GM23338 (cell line): ENCODE measurements at regions not wholly inside any gene's neighbourhood (a gene's known extent, or its start where the extent isn't known, plus 50 kb on each side); places are given as distances from the start of the nearest gene placed in this dataset.

Source experiments
- ATAC-seq: fragments of 200-7000 bp; cut with Tn5 transposase; 3 replicates; pipeline ENCODE4 v1.9.1; 2020
- DNase-seq: peaks from one replicate; pipeline ENCODE4 v3.0.0-alpha.2; 2015; ENCODE audit warnings: low spot score
- H2AFZ ChIP-seq: fragments of 200-600 bp; sonication (generic); 2 replicates; pipeline ENCODE4 v1.8.0; 2016; ENCODE audit warnings: antibody characterized with exemption, mild to moderate bottlenecking, moderate library complexity
- H3F3A ChIP-seq: fragments of 200-600 bp; sonication (generic); replicated peaks from 2 replicates; pipeline ENCODE4 v1.8.0; 2017; ENCODE audit warnings: antibody characterized with exemption, mixed run types, low read depth
- H3K27ac ChIP-seq: fragments of 200-600 bp; sonication (generic); 2 replicates; pipeline ENCODE4 v1.6.1; 2016; ENCODE audit warnings: low read depth
- H3K27me3 ChIP-seq: fragments of 200-600 bp; sonication (generic); 2 replicates; pipeline ENCODE4 v1.8.0; 2016; ENCODE audit warnings: mild to moderate bottlenecking, mixed run types, moderate library complexity; ENCODE audit not compliant: insufficient read depth
- H3K36me3 ChIP-seq: fragments of 200-600 bp; sonication (generic); 2 replicates; pipeline ENCODE4 v1.8.0; 2016; ENCODE audit warnings: mild to moderate bottlenecking; ENCODE audit not compliant: insufficient read depth
- H3K4me1 ChIP-seq: fragments of 200-600 bp; sonication (generic); 2 replicates; pipeline ENCODE4 v1.8.0; 2016; ENCODE audit warnings: mild to moderate bottlenecking, moderate library complexity; ENCODE audit not compliant: insufficient read depth
- H3K4me2 ChIP-seq: fragments of 200-600 bp; sonication (generic); 2 replicates; pipeline ENCODE4 v1.7.1; 2017; ENCODE audit warnings: mixed run types
- H3K4me3 ChIP-seq: fragments of 200-600 bp; sonication (generic); 2 replicates; pipeline ENCODE4 v1.6.1; 2016; ENCODE audit warnings: mixed run types
- H3K79me2 ChIP-seq: fragments of 200-600 bp; sonication (generic); replicated peaks from 2 replicates; pipeline ENCODE4 v1.8.0; 2017; ENCODE audit warnings: mild to moderate bottlenecking; ENCODE audit not compliant: insufficient read depth
- H3K9me2 ChIP-seq: fragments of 200-600 bp; sonication (generic); 2 replicates; pipeline ENCODE4 v1.8.0; 2017; ENCODE audit not compliant: insufficient read depth
- H4K20me1 ChIP-seq: fragments of 200-600 bp; sonication (generic); replicated peaks from 2 replicates; pipeline ENCODE4 v1.8.0; 2017; ENCODE audit warnings: mild to moderate bottlenecking; ENCODE audit not compliant: insufficient read depth
- H3K27ac Mint-ChIP-seq: 2 replicates; pipeline ENCODE4 v1.8.0; 2020; ENCODE audit warnings: inconsistent platforms, mild to moderate bottlenecking, moderate library complexity, mixed read lengths
- H3K27me3 Mint-ChIP-seq: 3 replicates; pipeline ENCODE4 v1.8.0; 2022; ENCODE audit warnings: low read depth, mild to moderate bottlenecking, moderate library complexity, mixed read lengths, inconsistent platforms; ENCODE audit not compliant: insufficient read depth, poor library complexity
- H3K36me3 Mint-ChIP-seq: 3 replicates; pipeline ENCODE4 v1.8.0; 2021; ENCODE audit warnings: low read depth, mild to moderate bottlenecking, inconsistent platforms, moderate library complexity, mixed read lengths
- H3K4me1 Mint-ChIP-seq: 3 replicates; pipeline ENCODE4 v1.8.0; 2020; ENCODE audit warnings: mild to moderate bottlenecking, inconsistent platforms, mixed read lengths
- H3K4me3 Mint-ChIP-seq: 3 replicates; pipeline ENCODE4 v1.8.0; 2021; ENCODE audit warnings: moderate library complexity, mild to moderate bottlenecking, inconsistent platforms, mixed read lengths
- H3K9me3 Mint-ChIP-seq: 3 replicates; pipeline ENCODE4 v1.8.0; 2020; ENCODE audit warnings: moderate library complexity, mild to moderate bottlenecking, inconsistent platforms, mixed read lengths
- CREB1 ChIP-seq: fragments of 250-450 bp; sonication (Bioruptor Pico); IDR thresholded peaks from 2 replicates; pipeline ENCODE4 v1.5.0; 2020; ENCODE audit warnings: low read depth, mild to moderate bottlenecking, moderate library complexity
- EZH2 ChIP-seq: fragments of 200-600 bp; sonication (generic); IDR thresholded peaks from one replicate; pipeline ENCODE4 v1.8.0; 2017; ENCODE audit warnings: antibody characterized with exemption, mild to moderate bottlenecking, low read depth; ENCODE audit not compliant: unreplicated experiment
- EZH2phosphoT487 ChIP-seq: fragments of 200-600 bp; sonication (generic); IDR thresholded peaks from one replicate; pipeline ENCODE4 v1.8.1; 2018; ENCODE audit warnings: antibody characterized with exemption; ENCODE audit not compliant: unreplicated experiment
- JUNB ChIP-seq: IDR thresholded peaks from one replicate; pipeline ENCODE4 v1.6.1; 2016; ENCODE audit warnings: antibody characterized with exemption; ENCODE audit not compliant: unreplicated experiment
- NANOG ChIP-seq: IDR thresholded peaks from 2 replicates; pipeline ENCODE4 v1.6.1; 2016; ENCODE audit warnings: antibody characterized with exemption, borderline replicate concordance
- POLR2AphosphoS5 ChIP-seq: IDR thresholded peaks from 2 replicates; pipeline ENCODE4 v1.6.1; 2016; ENCODE audit warnings: antibody characterized with exemption, low read depth
- STAT1 ChIP-seq: IDR thresholded peaks from one replicate; pipeline ENCODE4 v1.6.1; 2016; ENCODE audit warnings: antibody characterized with exemption; ENCODE audit not compliant: unreplicated experiment
- ZNF114 ChIP-seq: fragments of 250-450 bp; sonication (Bioruptor Pico); IDR thresholded peaks from 2 replicates; pipeline ENCODE4 v1.5.0; 2020; ENCODE audit warnings: mild to moderate bottlenecking, moderate library complexity
- ZNF331 ChIP-seq: fragments of 250-450 bp; sonication (Bioruptor Pico); IDR thresholded peaks from 2 replicates; pipeline ENCODE4 v1.5.0; 2020; ENCODE audit warnings: low read depth, mild to moderate bottlenecking, moderate library complexity
- TF ChIP-seq, protein P1 (sequence below): IDR thresholded peaks from one replicate; pipeline ENCODE4 v1.6.1; 2018; ENCODE audit warnings: antibody characterized with exemption; ENCODE audit not compliant: unreplicated experiment
- TF ChIP-seq, protein P2 (sequence below), 2 experiments: fragments of 200-600 bp in 1 of 2; sonication (generic) in 1 of 2; conservative IDR thresholded peaks; 2 replicates each; pipeline versions ENCODE4 v1.5.1 to v1.6.1; 2016 to 2017; ENCODE audit warnings: antibody characterized with exemption in 2 of 2, low read depth in 2 of 2, mild to moderate bottlenecking in 2 of 2, moderate library complexity in 1 of 2
- TF ChIP-seq, protein P3 (sequence below): IDR thresholded peaks from 2 replicates; pipeline ENCODE4 v1.6.1; 2016; ENCODE audit warnings: antibody characterized with exemption
- TF ChIP-seq, protein P4 (sequence below): fragments of 250-450 bp; sonication (Bioruptor Pico); IDR thresholded peaks from 2 replicates; pipeline ENCODE4 v1.5.0; 2020; ENCODE audit warnings: mild to moderate bottlenecking, moderate library complexity

DNA sequence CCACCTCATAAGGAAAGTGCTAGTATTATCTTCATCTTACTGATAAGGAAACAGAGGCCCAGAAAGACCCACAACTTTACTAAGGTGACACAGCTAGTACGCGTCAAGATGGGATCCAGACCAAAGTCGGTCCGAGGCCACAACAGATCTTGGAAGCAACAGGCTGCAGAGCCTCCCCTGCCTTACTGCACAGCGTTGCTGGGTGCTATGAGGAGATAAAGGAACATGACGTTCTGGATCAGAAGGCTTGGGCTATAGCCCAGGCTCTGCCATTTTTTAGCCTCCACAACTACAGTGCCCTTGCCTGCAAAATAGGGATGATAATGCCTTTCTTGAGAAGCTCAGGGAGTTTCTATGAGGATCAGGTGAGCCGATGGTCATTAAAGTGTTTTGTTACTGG, 144.1 kb downstream of the NMUR2 start:
- Mint-ChIP-seq H3K9me3 (no peaks in the 10 kb centered on the region), H3K27me3 (peaks cover 18% of the 10 kb centered on the region), H3K27ac (no peak overlapping the region), H3K4me3 (no peak overlapping the region), H3K36me3 (no peaks in the 10 kb centered on the region), H3K4me1 (peaks cover 17% of the 10 kb centered on the region)
- no peak overlapping the region for H3K4me3 ChIP-seq
- TF ChIP-seq JUNB (no peak), CREB1 (CRISPR knock-in tag) (no peak), EZH2 (no peak), ZNF331 (no peak), EZH2phosphoT487 (no peak), ZNF114 (CRISPR knock-in tag) (no peak), STAT1 (no peak), NANOG (no peak), POLR2AphosphoS5 (no peak)
- TF ChIP-seq, protein P1, sequence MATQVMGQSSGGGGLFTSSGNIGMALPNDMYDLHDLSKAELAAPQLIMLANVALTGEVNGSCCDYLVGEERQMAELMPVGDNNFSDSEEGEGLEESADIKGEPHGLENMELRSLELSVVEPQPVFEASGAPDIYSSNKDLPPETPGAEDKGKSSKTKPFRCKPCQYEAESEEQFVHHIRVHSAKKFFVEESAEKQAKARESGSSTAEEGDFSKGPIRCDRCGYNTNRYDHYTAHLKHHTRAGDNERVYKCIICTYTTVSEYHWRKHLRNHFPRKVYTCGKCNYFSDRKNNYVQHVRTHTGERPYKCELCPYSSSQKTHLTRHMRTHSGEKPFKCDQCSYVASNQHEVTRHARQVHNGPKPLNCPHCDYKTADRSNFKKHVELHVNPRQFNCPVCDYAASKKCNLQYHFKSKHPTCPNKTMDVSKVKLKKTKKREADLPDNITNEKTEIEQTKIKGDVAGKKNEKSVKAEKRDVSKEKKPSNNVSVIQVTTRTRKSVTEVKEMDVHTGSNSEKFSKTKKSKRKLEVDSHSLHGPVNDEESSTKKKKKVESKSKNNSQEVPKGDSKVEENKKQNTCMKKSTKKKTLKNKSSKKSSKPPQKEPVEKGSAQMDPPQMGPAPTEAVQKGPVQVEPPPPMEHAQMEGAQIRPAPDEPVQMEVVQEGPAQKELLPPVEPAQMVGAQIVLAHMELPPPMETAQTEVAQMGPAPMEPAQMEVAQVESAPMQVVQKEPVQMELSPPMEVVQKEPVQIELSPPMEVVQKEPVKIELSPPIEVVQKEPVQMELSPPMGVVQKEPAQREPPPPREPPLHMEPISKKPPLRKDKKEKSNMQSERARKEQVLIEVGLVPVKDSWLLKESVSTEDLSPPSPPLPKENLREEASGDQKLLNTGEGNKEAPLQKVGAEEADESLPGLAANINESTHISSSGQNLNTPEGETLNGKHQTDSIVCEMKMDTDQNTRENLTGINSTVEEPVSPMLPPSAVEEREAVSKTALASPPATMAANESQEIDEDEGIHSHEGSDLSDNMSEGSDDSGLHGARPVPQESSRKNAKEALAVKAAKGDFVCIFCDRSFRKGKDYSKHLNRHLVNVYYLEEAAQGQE: no peak
- TF ChIP-seq, protein P2, sequence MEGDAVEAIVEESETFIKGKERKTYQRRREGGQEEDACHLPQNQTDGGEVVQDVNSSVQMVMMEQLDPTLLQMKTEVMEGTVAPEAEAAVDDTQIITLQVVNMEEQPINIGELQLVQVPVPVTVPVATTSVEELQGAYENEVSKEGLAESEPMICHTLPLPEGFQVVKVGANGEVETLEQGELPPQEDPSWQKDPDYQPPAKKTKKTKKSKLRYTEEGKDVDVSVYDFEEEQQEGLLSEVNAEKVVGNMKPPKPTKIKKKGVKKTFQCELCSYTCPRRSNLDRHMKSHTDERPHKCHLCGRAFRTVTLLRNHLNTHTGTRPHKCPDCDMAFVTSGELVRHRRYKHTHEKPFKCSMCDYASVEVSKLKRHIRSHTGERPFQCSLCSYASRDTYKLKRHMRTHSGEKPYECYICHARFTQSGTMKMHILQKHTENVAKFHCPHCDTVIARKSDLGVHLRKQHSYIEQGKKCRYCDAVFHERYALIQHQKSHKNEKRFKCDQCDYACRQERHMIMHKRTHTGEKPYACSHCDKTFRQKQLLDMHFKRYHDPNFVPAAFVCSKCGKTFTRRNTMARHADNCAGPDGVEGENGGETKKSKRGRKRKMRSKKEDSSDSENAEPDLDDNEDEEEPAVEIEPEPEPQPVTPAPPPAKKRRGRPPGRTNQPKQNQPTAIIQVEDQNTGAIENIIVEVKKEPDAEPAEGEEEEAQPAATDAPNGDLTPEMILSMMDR (conservative IDR thresholded peaks at IDR 0.05; ENCODE audit: low read depth in 2 of 2): no peak
- TF ChIP-seq, protein P3, sequence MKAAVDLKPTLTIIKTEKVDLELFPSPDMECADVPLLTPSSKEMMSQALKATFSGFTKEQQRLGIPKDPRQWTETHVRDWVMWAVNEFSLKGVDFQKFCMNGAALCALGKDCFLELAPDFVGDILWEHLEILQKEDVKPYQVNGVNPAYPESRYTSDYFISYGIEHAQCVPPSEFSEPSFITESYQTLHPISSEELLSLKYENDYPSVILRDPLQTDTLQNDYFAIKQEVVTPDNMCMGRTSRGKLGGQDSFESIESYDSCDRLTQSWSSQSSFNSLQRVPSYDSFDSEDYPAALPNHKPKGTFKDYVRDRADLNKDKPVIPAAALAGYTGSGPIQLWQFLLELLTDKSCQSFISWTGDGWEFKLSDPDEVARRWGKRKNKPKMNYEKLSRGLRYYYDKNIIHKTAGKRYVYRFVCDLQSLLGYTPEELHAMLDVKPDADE: no peak
- TF ChIP-seq, protein P4, sequence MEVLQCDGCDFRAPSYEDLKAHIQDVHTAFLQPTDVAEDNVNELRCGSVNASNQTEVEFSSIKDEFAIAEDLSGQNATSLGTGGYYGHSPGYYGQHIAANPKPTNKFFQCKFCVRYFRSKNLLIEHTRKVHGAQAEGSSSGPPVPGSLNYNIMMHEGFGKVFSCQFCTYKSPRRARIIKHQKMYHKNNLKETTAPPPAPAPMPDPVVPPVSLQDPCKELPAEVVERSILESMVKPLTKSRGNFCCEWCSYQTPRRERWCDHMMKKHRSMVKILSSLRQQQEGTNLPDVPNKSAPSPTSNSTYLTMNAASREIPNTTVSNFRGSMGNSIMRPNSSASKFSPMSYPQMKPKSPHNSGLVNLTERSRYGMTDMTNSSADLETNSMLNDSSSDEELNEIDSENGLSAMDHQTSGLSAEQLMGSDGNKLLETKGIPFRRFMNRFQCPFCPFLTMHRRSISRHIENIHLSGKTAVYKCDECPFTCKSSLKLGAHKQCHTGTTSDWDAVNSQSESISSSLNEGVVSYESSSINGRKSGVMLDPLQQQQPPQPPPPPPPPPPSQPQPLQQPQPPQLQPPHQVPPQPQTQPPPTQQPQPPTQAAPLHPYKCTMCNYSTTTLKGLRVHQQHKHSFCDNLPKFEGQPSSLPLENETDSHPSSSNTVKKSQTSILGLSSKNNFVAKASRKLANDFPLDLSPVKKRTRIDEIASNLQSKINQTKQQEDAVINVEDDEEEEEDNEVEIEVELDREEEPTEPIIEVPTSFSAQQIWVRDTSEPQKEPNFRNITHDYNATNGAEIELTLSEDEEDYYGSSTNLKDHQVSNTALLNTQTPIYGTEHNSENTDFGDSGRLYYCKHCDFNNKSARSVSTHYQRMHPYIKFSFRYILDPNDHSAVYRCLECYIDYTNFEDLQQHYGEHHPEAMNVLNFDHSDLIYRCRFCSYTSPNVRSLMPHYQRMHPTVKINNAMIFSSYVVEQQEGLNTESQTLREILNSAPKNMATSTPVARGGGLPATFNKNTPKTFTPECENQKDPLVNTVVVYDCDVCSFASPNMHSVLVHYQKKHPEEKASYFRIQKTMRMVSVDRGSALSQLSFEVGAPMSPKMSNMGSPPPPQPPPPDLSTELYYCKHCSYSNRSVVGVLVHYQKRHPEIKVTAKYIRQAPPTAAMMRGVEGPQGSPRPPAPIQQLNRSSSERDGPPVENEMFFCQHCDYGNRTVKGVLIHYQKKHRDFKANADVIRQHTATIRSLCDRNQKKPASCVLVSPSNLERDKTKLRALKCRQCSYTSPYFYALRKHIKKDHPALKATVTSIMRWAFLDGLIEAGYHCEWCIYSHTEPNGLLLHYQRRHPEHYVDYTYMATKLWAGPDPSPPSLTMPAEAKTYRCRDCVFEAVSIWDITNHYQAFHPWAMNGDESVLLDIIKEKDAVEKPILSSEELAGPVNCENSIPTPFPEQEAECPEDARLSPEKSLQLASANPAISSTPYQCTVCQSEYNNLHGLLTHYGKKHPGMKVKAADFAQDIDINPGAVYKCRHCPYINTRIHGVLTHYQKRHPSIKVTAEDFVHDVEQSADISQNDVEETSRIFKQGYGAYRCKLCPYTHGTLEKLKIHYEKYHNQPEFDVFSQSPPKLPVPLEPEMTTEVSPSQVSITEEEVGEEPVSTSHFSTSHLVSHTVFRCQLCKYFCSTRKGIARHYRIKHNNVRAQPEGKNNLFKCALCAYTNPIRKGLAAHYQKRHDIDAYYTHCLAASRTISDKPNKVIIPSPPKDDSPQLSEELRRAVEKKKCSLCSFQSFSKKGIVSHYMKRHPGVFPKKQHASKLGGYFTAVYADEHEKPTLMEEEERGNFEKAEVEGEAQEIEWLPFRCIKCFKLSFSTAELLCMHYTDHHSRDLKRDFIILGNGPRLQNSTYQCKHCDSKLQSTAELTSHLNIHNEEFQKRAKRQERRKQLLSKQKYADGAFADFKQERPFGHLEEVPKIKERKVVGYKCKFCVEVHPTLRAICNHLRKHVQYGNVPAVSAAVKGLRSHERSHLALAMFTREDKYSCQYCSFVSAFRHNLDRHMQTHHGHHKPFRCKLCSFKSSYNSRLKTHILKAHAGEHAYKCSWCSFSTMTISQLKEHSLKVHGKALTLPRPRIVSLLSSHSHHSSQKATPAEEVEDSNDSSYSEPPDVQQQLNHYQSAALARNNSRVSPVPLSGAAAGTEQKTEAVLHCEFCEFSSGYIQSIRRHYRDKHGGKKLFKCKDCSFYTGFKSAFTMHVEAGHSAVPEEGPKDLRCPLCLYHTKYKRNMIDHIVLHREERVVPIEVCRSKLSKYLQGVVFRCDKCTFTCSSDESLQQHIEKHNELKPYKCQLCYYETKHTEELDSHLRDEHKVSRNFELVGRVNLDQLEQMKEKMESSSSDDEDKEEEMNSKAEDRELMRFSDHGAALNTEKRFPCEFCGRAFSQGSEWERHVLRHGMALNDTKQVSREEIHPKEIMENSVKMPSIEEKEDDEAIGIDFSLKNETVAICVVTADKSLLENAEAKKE (CRISPR knock-in tag): no peak
- no peaks in the 10 kb centered on the region for H3K79me2 ChIP-seq
- H2AFZ ChIP-seq: no peak overlapping the region
- H3F3A ChIP-seq: no peaks in the 10 kb centered on the region
- H3K4me1 ChIP-seq: peaks cover 5% of the 10 kb centered on the region; the same call in 1 of the 2 replicates
- no peaks in the 10 kb centered on the region for H4K20me1 ChIP-seq
- H3K27me3 ChIP-seq: peaks cover 73% of the 10 kb centered on the region
- no peaks in the 10 kb centered on the region for H3K9me2 ChIP-seq
- H3K4me2 ChIP-seq: no peak overlapping the region
- no peak for DNase-seq
- no peaks in the 10 kb centered on the region for H3K36me3 ChIP-seq
- ATAC-seq: no peak
- no peak overlapping the region for H3K27ac ChIP-seq
